Left lobe of liver (tissue), 2 donors: ENCODE measurements at regions not wholly inside any gene's neighbourhood (a gene's known extent, or its start where the extent isn't known, plus 50 kb on each side); places are given as distances from the start of the nearest gene placed in this dataset.
"Not testable (repeated sequence)": the region's sequence is repeated elsewhere in the genome, so short reads cannot be mapped to it uniquely, and the experiment has no call there.

Source experiments
- ATAC-seq: fragments of 200-7000 bp; cut with Tn5 transposase; one replicate; pipeline ENCODE4 v1.9.1; 2020; ENCODE audit warnings: mild to moderate bottlenecking, moderate library complexity
- DNase-seq: peaks from one replicate; pipeline ENCODE4 v3.0.0-alpha.2; 2020; ENCODE audit warnings: low spot score
- donor health status: DM: no; HTN: no; CAD: no; lungs with moderate emphysema.
- donor health status: DM: no; HTN: yes; CAD: no.

GRCh38 chr4:110364911-110365520, 110.9 kb upstream of the ENPEP start:
- DNase-seq (no peak), ATAC-seq (peak; percentile 54)

- DNase-seq (no peak), ATAC-seq (no peak)
These were observed 114.0 kb upstream of the ENPEP start for GRCh38 chr4:110361921-110362320.

- ATAC-seq (no peak), DNase-seq (no peak)
These were observed 116.9 kb upstream of the ENPEP start for GRCh38 chr4:110359076-110359475.

- ATAC-seq (no peak), DNase-seq (no peak)
These were observed 118.4 kb upstream of the ENPEP start for GRCh38 chr4:110357521-110357920.

GRCh38 chr4:110354460-110354859, 121.5 kb upstream of the ENPEP start:
- no peak for DNase-seq
- ATAC-seq: peak; percentile 81

GRCh38 chr4:110352670-110353442, 123.1 kb upstream of the ENPEP start:
- no peak for ATAC-seq
- no peak for DNase-seq

GRCh38 chr4:110348711-110349383, 127.1 kb upstream of the ENPEP start:
- ATAC-seq (peak; percentile 89), DNase-seq (peak; percentile 80)

GRCh38 chr4:110347805-110348204, 128.2 kb upstream of the ENPEP start:
- ATAC-seq: peak; percentile 71
- DNase-seq: no peak

- ATAC-seq (peak; percentile 33), DNase-seq (no peak)
These were observed 131.8 kb upstream of the ENPEP start for GRCh38 chr4:110344165-110344564.

- DNase-seq: no peak
- ATAC-seq: no peak
These were observed 132.4 kb upstream of the ENPEP start for GRCh38 chr4:110343534-110343933.

- not testable (repeated sequence) for DNase-seq, ATAC-seq
These were observed 134.8 kb upstream of the ENPEP start for GRCh38 chr4:110341118-110341517.

GRCh38 chr4:110335399-110335798, 137.0 kb upstream of the ELOVL6 start:
- DNase-seq (no peak), ATAC-seq (no peak)

- DNase-seq (no peak), ATAC-seq (no peak)
These were observed 134.1 kb upstream of the ELOVL6 start for GRCh38 chr4:110332483-110332882.

- ATAC-seq, DNase-seq: not testable (repeated sequence)
These were observed 128.0 kb upstream of the ELOVL6 start for GRCh38 chr4:110326426-110326825.

GRCh38 chr4:110310795-110311194, 112.4 kb upstream of the ELOVL6 start:
- no peak for ATAC-seq
- DNase-seq: no peak

- ATAC-seq (no peak), DNase-seq (no peak)
These were observed 111.3 kb upstream of the ELOVL6 start for GRCh38 chr4:110309675-110310074.

GRCh38 chr4:110306303-110306702, 107.9 kb upstream of the ELOVL6 start:
- ATAC-seq (peak; percentile 94), DNase-seq (peak; percentile 69)

- DNase-seq (no peak), ATAC-seq (no peak)
These were observed 107.0 kb upstream of the ELOVL6 start for GRCh38 chr4:110305455-110305854.

GRCh38 chr4:110296892-110297291, 98.5 kb upstream of the ELOVL6 start:
- no peak for DNase-seq
- no peak for ATAC-seq

- no peak for ATAC-seq
- DNase-seq: no peak
These were observed 95.8 kb upstream of the ELOVL6 start for GRCh38 chr4:110294165-110294564.

- DNase-seq (no peak), ATAC-seq (no peak)
These were observed 94.8 kb upstream of the ELOVL6 start for GRCh38 chr4:110292994-110293744.
